ENCODE measurements at regions not wholly inside any gene's neighbourhood (a gene's known extent, or its start where the extent isn't known, plus 50 kb on each side); places are given as distances from the start of the nearest gene placed in this dataset.

- H3K27ac Mint-ChIP-seq: no peak overlapping the region
- intact Hi-C loops (cut with micrococcal nuclease): no loop called here
- no peak for ATAC-seq (ENCODE audit: low read depth)
- no peaks in the 10 kb centered on the region for H3K9me3 Mint-ChIP-seq (ENCODE audit: insufficient read depth)
- no peak for DNase-seq
- H3K4me1 ChIP-seq (ENCODE audit: control insufficient read depth in 2 of 2, insufficient read depth in 2 of 2, low read length in 2 of 2): no peaks in the 10 kb centered on the region
- POLR2A ChIA-PET: no interaction called here
- no peaks in the 10 kb centered on the region for H3K36me3 ChIP-seq (replicated peaks in 1 of 2; ENCODE audit: control extremely low read depth in 1 of 2, control insufficient read depth in 1 of 2, extremely low read depth in 1 of 2, insufficient read depth in 2 of 2, low read length in 1 of 2)
- CTCF ChIA-PET: no interaction called here
- H2AFZ ChIP-seq (ENCODE audit: insufficient read depth, low read depth, low read length, poor library complexity, severe bottlenecking): no peak overlapping the region
- H3K4me2 ChIP-seq (replicated peaks; ENCODE audit: low read depth, low read length, poor library complexity, severe bottlenecking): no peak overlapping the region
- peaks cover 0 to 3% (median 1%) of the 10 kb centered on the region in 4 experiments for H3K27me3 ChIP-seq (replicated peaks in 1 of 4; ENCODE audit: control extremely low read depth in 1 of 4, control insufficient read depth in 3 of 4, insufficient read depth in 4 of 4, low read length in 3 of 4)
- 79% methylated on average over 13 of the region's 13 CpGs for WGBS (ENCODE audit: insufficient coverage)
- no peak overlapping the region for H3K9ac ChIP-seq (ENCODE audit: low read length)
- no peak overlapping the region for H3K4me3 ChIP-seq (ENCODE audit: control extremely low read depth in 1 of 5, extremely low read depth in 1 of 5, insufficient read depth in 1 of 5, low read depth in 2 of 5, low read length in 4 of 5)
- H4K20me1 ChIP-seq (ENCODE audit: control insufficient read depth, insufficient read depth, low read length, poor library complexity, severe bottlenecking): no peaks in the 10 kb centered on the region
- no peaks in the 10 kb centered on the region for H3K4me1 Mint-ChIP-seq
- no peak overlapping the region for H3K27ac ChIP-seq (ENCODE audit: low read length in 2 of 2)
- H3K27me3 Mint-ChIP-seq: peaks cover 49% of the 10 kb centered on the region
- H3K9me3 ChIP-seq (ENCODE audit: control extremely low read depth in 1 of 3, control insufficient read depth in 2 of 3, insufficient read depth in 1 of 3, low read length in 2 of 3): peaks cover 0 to 3% (median 0%) of the 10 kb centered on the region in 3 donors
- H3K79me2 ChIP-seq (ENCODE audit: control insufficient read depth, insufficient read depth, low read length): no peaks in the 10 kb centered on the region
- H3K4me3 Mint-ChIP-seq: no peak overlapping the region
- no peak for TF ChIP-seq EZH2 (IDR thresholded peaks at IDR 0.05; ENCODE audit: borderline replicate concordance, insufficient read depth, low read depth, low read length, poor library complexity, severe bottlenecking)
Measured at GRCh38 chr21:41653243-41653953, 113.5 kb downstream of the RIPK4 start.

- H3K79me2 ChIP-seq (ENCODE audit: control insufficient read depth, insufficient read depth, low read length): no peaks in the 10 kb centered on the region
- peaks cover 0 to 3% (median 0%) of the 10 kb centered on the region in 3 donors for H3K9me3 ChIP-seq (ENCODE audit: control extremely low read depth in 1 of 3, control insufficient read depth in 2 of 3, insufficient read depth in 1 of 3, low read length in 2 of 3)
- H3K9me3 Mint-ChIP-seq (ENCODE audit: insufficient read depth): no peaks in the 10 kb centered on the region
- no peak for ATAC-seq (ENCODE audit: low read depth)
- no peak overlapping the region for H3K9ac ChIP-seq (ENCODE audit: low read length)
- H3K27ac ChIP-seq (ENCODE audit: low read length in 2 of 2): no peak overlapping the region
- H3K4me3 Mint-ChIP-seq: no peak overlapping the region
- CTCF ChIA-PET: no interaction called here
- H3K27me3 ChIP-seq (replicated peaks in 1 of 4; ENCODE audit: control extremely low read depth in 1 of 4, control insufficient read depth in 3 of 4, insufficient read depth in 4 of 4, low read length in 3 of 4): no peaks in the 10 kb centered on the region
- TF ChIP-seq CTCF (IDR thresholded peaks at IDR 0.05): no peak
- TF ChIP-seq EZH2 (IDR thresholded peaks at IDR 0.05; ENCODE audit: borderline replicate concordance, insufficient read depth, low read depth, low read length, poor library complexity, severe bottlenecking): no peak
- POLR2A ChIA-PET: no interaction called here
- WGBS (ENCODE audit: insufficient coverage): 90% methylated on average over 3 of the region's 6 CpGs
- no peak overlapping the region for H3K27ac Mint-ChIP-seq
- H4K20me1 ChIP-seq (ENCODE audit: control insufficient read depth, insufficient read depth, low read length, poor library complexity, severe bottlenecking): no peaks in the 10 kb centered on the region
- no peaks in the 10 kb centered on the region for H3K36me3 ChIP-seq (replicated peaks in 1 of 2; ENCODE audit: control extremely low read depth in 1 of 2, control insufficient read depth in 1 of 2, extremely low read depth in 1 of 2, insufficient read depth in 2 of 2, low read length in 1 of 2)
- H3K4me1 ChIP-seq (ENCODE audit: control insufficient read depth in 2 of 2, insufficient read depth in 2 of 2, low read length in 2 of 2): no peaks in the 10 kb centered on the region
- H3K4me3 ChIP-seq (ENCODE audit: control extremely low read depth in 1 of 5, extremely low read depth in 1 of 5, insufficient read depth in 1 of 5, low read depth in 2 of 5, low read length in 4 of 5): no peak overlapping the region
- no peak overlapping the region for H2AFZ ChIP-seq (ENCODE audit: insufficient read depth, low read depth, low read length, poor library complexity, severe bottlenecking)
- DNase-seq: no peak
- intact Hi-C loops (cut with micrococcal nuclease): no loop called here
- no peaks in the 10 kb centered on the region for H3K4me1 Mint-ChIP-seq
- no peak overlapping the region for H3K4me2 ChIP-seq (replicated peaks; ENCODE audit: low read depth, low read length, poor library complexity, severe bottlenecking)
- H3K27me3 Mint-ChIP-seq: peaks cover 40% of the 10 kb centered on the region
Measured at GRCh38 chr21:41651830-41652229, 115.0 kb downstream of the RIPK4 start.
